ENCODE measurements at regions not wholly inside any gene's neighbourhood (a gene's known extent, or its start where the extent isn't known, plus 50 kb on each side); places are given as distances from the start of the nearest gene placed in this dataset.

DNA sequence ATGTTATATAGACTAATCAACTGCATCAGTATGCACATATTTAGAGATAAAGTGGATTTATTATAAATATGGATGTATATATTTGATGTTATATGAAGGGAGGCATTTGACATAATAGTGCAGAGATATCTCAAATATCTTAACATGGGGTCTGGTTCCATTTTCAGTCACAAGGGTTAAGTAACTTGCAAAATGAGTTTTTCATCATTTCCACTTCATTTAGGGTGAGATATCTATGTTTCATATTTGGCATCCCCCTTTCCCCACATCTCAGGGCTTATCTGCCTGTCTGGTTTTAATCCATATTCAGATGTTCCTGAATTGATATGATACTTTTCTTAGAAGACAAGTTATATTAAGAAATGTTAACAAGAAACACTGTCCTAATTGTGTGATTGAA, 2141.2 kb downstream of the PCDH9 start:
- Histone ChIP-seq H3K4me1 (no peaks in the 10 kb centered on the region), H3K4me3 (no peak overlapping the region), H3K36me3 (ENCODE audit: insufficient read depth in 1 of 2, low read depth in 1 of 2) (no peaks in the 10 kb centered on the region), H3K9me3 (no peaks in the 10 kb centered on the region), H3K27ac (no peak overlapping the region), H3K27me3 (ENCODE audit: insufficient read depth in 3 of 3, low read length in 2 of 3) (peaks cover 0 to 2% (median 0%) of the 10 kb centered on the region in 3 donors)
- ATAC-seq (no peak), DNase-seq (no peak)
- TF ChIP-seq, protein P1, sequence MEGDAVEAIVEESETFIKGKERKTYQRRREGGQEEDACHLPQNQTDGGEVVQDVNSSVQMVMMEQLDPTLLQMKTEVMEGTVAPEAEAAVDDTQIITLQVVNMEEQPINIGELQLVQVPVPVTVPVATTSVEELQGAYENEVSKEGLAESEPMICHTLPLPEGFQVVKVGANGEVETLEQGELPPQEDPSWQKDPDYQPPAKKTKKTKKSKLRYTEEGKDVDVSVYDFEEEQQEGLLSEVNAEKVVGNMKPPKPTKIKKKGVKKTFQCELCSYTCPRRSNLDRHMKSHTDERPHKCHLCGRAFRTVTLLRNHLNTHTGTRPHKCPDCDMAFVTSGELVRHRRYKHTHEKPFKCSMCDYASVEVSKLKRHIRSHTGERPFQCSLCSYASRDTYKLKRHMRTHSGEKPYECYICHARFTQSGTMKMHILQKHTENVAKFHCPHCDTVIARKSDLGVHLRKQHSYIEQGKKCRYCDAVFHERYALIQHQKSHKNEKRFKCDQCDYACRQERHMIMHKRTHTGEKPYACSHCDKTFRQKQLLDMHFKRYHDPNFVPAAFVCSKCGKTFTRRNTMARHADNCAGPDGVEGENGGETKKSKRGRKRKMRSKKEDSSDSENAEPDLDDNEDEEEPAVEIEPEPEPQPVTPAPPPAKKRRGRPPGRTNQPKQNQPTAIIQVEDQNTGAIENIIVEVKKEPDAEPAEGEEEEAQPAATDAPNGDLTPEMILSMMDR (IDR thresholded peaks at IDR 0.05), result no peak
- intact Hi-C loops (cut with DNase I), result loop anchor here in 1 of 2 donors (5.0 kb wide), 1 partner anchor 312 kb away; no protein-coding TSS in a partner anchor

DNA sequence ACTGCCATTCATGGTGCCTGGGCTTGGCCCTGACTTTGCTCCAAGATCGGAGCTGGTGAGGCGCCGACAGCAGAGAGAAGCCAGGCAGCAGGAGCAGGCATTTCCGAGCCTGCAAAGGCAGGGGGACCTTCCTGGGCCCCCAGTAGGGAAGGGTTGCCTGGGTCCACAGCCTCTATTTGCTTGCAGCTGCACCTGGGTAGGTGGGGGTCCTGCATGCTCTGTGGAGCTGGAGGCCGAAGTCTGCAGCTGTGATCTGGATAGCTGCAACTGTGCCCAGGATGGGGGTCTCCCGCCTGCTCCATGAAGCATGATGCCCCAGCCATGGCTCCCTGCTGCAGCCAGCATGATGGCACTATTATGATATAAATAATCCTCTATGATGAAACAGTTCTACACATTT, 2144.2 kb downstream of the PCDH9 start:
- WGBS, 3 donors, result 93 to 98% (median 96%) methylated on average over 6 of the region's 6 CpGs
- Histone ChIP-seq H3K4me1 (no peaks in the 10 kb centered on the region), H3K27me3 (ENCODE audit: insufficient read depth in 3 of 3, low read length in 2 of 3) (peaks cover 0 to 2% (median 0%) of the 10 kb centered on the region in 3 donors), H3K9me3 (no peaks in the 10 kb centered on the region), H3K4me3 (no peak overlapping the region), H3K36me3 (ENCODE audit: insufficient read depth in 1 of 2, low read depth in 1 of 2) (no peaks in the 10 kb centered on the region), H3K27ac (no peak overlapping the region)
- ATAC-seq, result no peak
- TF ChIP-seq, protein P1 (IDR thresholded peaks at IDR 0.05), result no peak
- intact Hi-C loops (cut with DNase I), result loop anchor here in 1 of 2 donors (5.0 kb wide), 1 partner anchor 309 kb away; no protein-coding TSS in a partner anchor
- DNase-seq, result no peak

DNA sequence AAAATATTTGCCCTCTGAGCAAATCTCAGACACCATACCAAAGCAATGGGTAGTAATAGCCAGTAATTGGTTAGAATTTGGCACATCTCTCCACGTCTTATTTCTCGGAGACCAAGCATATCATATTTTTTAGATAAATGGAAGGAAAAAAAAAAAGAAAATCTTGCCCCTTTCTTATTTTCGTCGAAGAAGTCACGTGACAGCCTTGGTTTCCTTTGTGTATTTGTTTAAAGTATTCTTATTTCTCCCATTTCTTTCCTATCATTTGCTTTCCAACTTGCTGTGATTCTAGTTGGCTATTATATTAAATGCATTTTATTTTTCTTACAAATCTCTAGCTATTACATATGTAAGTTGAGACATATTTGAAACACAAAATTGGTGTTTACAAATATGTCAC, 2155.9 kb downstream of the PCDH9 start:
- H3K27me3 ChIP-seq (ENCODE audit: insufficient read depth in 3 of 3, low read length in 2 of 3), result no peaks in the 10 kb centered on the region
- intact Hi-C loops (cut with DNase I), result no loop called here
- 61 to 65% (median 64%) methylated on average over 5 of the region's 5 CpGs for WGBS, 3 donors
- H3K4me1 ChIP-seq, result no peaks in the 10 kb centered on the region
- ATAC-seq, result no peak
- no peak for DNase-seq
- TF ChIP-seq, protein P1 (IDR thresholded peaks at IDR 0.05), result no peak
- no peaks in the 10 kb centered on the region for H3K9me3 ChIP-seq
- H3K36me3 ChIP-seq (ENCODE audit: insufficient read depth in 1 of 2, low read depth in 1 of 2), result no peaks in the 10 kb centered on the region
- no peak overlapping the region for H3K4me3 ChIP-seq
- H3K27ac ChIP-seq, result no peak overlapping the region

DNA sequence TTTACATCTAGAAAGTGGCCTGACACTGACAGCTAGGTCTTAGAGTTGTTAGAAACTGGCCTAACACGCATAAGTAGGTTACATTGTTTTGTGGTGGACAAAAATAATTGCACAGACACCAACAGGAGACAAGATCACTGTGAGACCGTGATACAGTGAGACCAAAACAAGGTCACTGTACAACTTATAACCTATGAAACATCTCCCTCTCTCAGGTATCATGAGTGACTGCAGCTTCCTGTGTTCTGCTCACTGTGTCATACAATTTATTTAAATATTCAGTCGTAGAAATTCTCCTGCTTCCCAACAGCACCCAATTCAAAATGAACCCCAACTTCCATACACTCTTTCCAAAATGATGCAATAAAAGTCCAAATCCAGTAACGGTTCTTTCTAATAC, 2165.2 kb downstream of the PCDH9 start:
- TF ChIP-seq, protein P1 (IDR thresholded peaks at IDR 0.05), result no peak
- no peaks in the 10 kb centered on the region for H3K27me3 ChIP-seq (ENCODE audit: insufficient read depth in 3 of 3, low read length in 2 of 3)
- WGBS, 3 donors, result 72 to 85% (median 83%) methylated on average over 4 of the region's 4 CpGs
- intact Hi-C loops (cut with DNase I), result no loop called here
- H3K4me1 ChIP-seq, result no peaks in the 10 kb centered on the region
- no peak overlapping the region for H3K4me3 ChIP-seq
- H3K27ac ChIP-seq, result no peak overlapping the region
- H3K9me3 ChIP-seq, result no peaks in the 10 kb centered on the region
- ATAC-seq, result no peak
- H3K36me3 ChIP-seq (ENCODE audit: insufficient read depth in 1 of 2, low read depth in 1 of 2), result no peaks in the 10 kb centered on the region
- no peak for DNase-seq

DNA sequence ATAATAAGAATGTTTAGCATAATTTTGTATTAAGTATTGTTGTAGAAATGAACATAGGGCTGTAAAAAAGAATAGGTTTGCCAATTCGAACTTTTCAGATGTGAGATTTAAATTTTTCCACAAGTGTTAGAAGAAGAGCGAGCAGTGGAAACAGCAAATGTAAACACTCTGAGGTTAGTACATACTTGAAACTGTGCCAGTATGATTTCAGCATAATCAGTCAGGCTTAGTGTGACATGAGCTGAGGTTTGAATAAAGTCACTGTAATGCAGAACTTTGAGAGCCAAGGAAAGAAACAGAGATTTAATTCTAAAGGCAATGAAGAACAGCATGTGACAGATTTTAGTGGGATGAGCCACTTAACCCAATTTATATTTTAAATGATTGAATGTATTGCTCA, 2166.4 kb downstream of the PCDH9 start:
- H3K36me3 ChIP-seq (ENCODE audit: insufficient read depth in 1 of 2, low read depth in 1 of 2), result no peaks in the 10 kb centered on the region
- H3K9me3 ChIP-seq, result no peaks in the 10 kb centered on the region
- 8 to 11% methylated on average over 2 of the region's 2 CpGs; no CpG with 5 or more reads in 1 of the 3 donors for WGBS, 3 donors
- TF ChIP-seq, protein P1 (IDR thresholded peaks at IDR 0.05), result no peak
- no peaks in the 10 kb centered on the region for H3K4me1 ChIP-seq
- intact Hi-C loops (cut with DNase I), result no loop called here
- no peak for DNase-seq
- H3K27me3 ChIP-seq (ENCODE audit: insufficient read depth in 3 of 3, low read length in 2 of 3), result no peaks in the 10 kb centered on the region
- no peak for ATAC-seq
- no peak overlapping the region for H3K4me3 ChIP-seq
- no peak overlapping the region for H3K27ac ChIP-seq

All from psoas muscle (tissue), 7 donors.